Natural killer cell treated with Interleukin-12 subunit alpha and Interleukin-12 subunit beta and Interleukin-15 and Interleukin-18, amount 100 ng/mL, for 72 hours (primary cell): ENCODE measurements at regions not wholly inside any gene's neighbourhood (a gene's known extent, or its start where the extent isn't known, plus 50 kb on each side); places are given as distances from the start of the nearest gene placed in this dataset.

Source experiments
- ATAC-seq, 2 donors: fragments of 150-1000 bp; cut with Tn5 transposase in 1 of 2; sonication (Bioruptor Pico), chemical (Tn5 transposase) in 1 of 2; 2 replicates each; pipeline ENCODE4 v1.10.0; 2021
- DNase-seq: peaks from one replicate; pipeline ENCODE4 v3.0.0; 2022; ENCODE audit warnings: low spot score
- H3K27ac Mint-ChIP-seq, 2 donors: 1 replicate in 1 of 2; 2 replicates in 1 of 2; pipeline ENCODE4 v1.8.0; 2022; ENCODE audit warnings: mixed read lengths in 2 of 2, mild to moderate bottlenecking in 1 of 2, moderate library complexity in 1 of 2
- H3K27me3 Mint-ChIP-seq, 2 donors: 1 replicate in 1 of 2; 2 replicates in 1 of 2; pipeline ENCODE4 v1.8.0; 2022; ENCODE audit warnings: mixed read lengths in 2 of 2
- H3K36me3 Mint-ChIP-seq: one replicate; pipeline ENCODE4 v1.8.0; 2022; ENCODE audit warnings: mixed read lengths
- H3K4me1 Mint-ChIP-seq, 2 donors: 1 replicate in 1 of 2; 2 replicates in 1 of 2; pipeline ENCODE4 v1.8.0; 2022; ENCODE audit warnings: low read depth in 2 of 2, mixed read lengths in 2 of 2, mild to moderate bottlenecking in 1 of 2
- H3K4me3 Mint-ChIP-seq: one replicate; pipeline ENCODE4 v1.8.0; 2022; ENCODE audit warnings: mixed read lengths
- H3K9me3 Mint-ChIP-seq: 2 replicates; pipeline ENCODE4 v1.8.0; 2022; ENCODE audit warnings: mixed read lengths

GRCh38 chr5:92566113-92566786, 1014.8 kb downstream of the NR2F1-AS1 start:
- no peaks in the 10 kb centered on the region for H3K27me3 Mint-ChIP-seq
- H3K4me1 Mint-ChIP-seq = no peaks in the 10 kb centered on the region
- H3K27ac Mint-ChIP-seq = no peak overlapping the region
- DNase-seq (no peak), ATAC-seq (no peak)
- no peaks in the 10 kb centered on the region for H3K36me3 Mint-ChIP-seq
- no peaks in the 10 kb centered on the region for H3K9me3 Mint-ChIP-seq
- no peak overlapping the region for H3K4me3 Mint-ChIP-seq

- Mint-ChIP-seq H3K27me3 (no peaks in the 10 kb centered on the region), H3K36me3 (no peaks in the 10 kb centered on the region), H3K4me3 (no peak overlapping the region), H3K4me1 (no peaks in the 10 kb centered on the region), H3K9me3 (no peaks in the 10 kb centered on the region), H3K27ac (no peak overlapping the region)
- ATAC-seq = no peak
- no peak for DNase-seq
Observed at GRCh38 chr5:92565673-92566072, 1015.3 kb downstream of the NR2F1-AS1 start.

- DNase-seq (no peak), ATAC-seq (no peak)
- H3K4me1 Mint-ChIP-seq = no peaks in the 10 kb centered on the region
- H3K36me3 Mint-ChIP-seq = no peaks in the 10 kb centered on the region
- H3K4me3 Mint-ChIP-seq = no peak overlapping the region
- no peak overlapping the region for H3K27ac Mint-ChIP-seq
- peaks cover 6% of the 10 kb centered on the region for H3K9me3 Mint-ChIP-seq
- no peaks in the 10 kb centered on the region for H3K27me3 Mint-ChIP-seq
Observed at GRCh38 chr5:92562065-92562464, 1019.0 kb downstream of the NR2F1-AS1 start.

- no peak overlapping the region for H3K27ac Mint-ChIP-seq
- no peaks in the 10 kb centered on the region for H3K36me3 Mint-ChIP-seq
- no peak overlapping the region for H3K4me3 Mint-ChIP-seq
- no peaks in the 10 kb centered on the region for H3K4me1 Mint-ChIP-seq
- DNase-seq = no peak
- H3K27me3 Mint-ChIP-seq = no peaks in the 10 kb centered on the region
- peaks cover 9% of the 10 kb centered on the region for H3K9me3 Mint-ChIP-seq
- ATAC-seq = no peak
Observed at GRCh38 chr5:92561411-92561959, 1019.5 kb downstream of the NR2F1-AS1 start.

GRCh38 chr5:92560698-92561401, 1020.2 kb downstream of the NR2F1-AS1 start:
- Mint-ChIP-seq H3K4me3 (no peak overlapping the region), H3K27me3 (no peaks in the 10 kb centered on the region), H3K9me3 (peaks cover 9% of the 10 kb centered on the region), H3K27ac (no peak overlapping the region), H3K4me1 (no peaks in the 10 kb centered on the region), H3K36me3 (no peaks in the 10 kb centered on the region)
- DNase-seq = no peak
- ATAC-seq = no peak

GRCh38 chr5:92559781-92560180, 1021.2 kb downstream of the NR2F1-AS1 start:
- DNase-seq = no peak
- H3K4me3 Mint-ChIP-seq = no peak overlapping the region
- peaks cover 9% of the 10 kb centered on the region for H3K9me3 Mint-ChIP-seq
- no peaks in the 10 kb centered on the region for H3K27me3 Mint-ChIP-seq
- no peaks in the 10 kb centered on the region for H3K4me1 Mint-ChIP-seq
- H3K36me3 Mint-ChIP-seq = no peaks in the 10 kb centered on the region
- H3K27ac Mint-ChIP-seq = no peak overlapping the region
- no peak for ATAC-seq

- Mint-ChIP-seq H3K27me3 (no peaks in the 10 kb centered on the region), H3K36me3 (no peaks in the 10 kb centered on the region), H3K9me3 (peaks cover 9% of the 10 kb centered on the region), H3K4me3 (no peak overlapping the region), H3K4me1 (no peaks in the 10 kb centered on the region), H3K27ac (no peak overlapping the region)
- ATAC-seq (no peak), DNase-seq (no peak)
Observed at GRCh38 chr5:92559331-92559730, 1021.7 kb downstream of the NR2F1-AS1 start.

- H3K36me3 Mint-ChIP-seq = no peaks in the 10 kb centered on the region
Observed at GRCh38 chr5:92556747-92557146, 1024.3 kb downstream of the NR2F1-AS1 start.

GRCh38 chr5:92554447-92555085, 1026.5 kb downstream of the NR2F1-AS1 start:
- DNase-seq (no peak), ATAC-seq (no peak)
- no peak overlapping the region for H3K4me3 Mint-ChIP-seq
- H3K4me1 Mint-ChIP-seq = no peaks in the 10 kb centered on the region
- H3K27ac Mint-ChIP-seq = no peak overlapping the region
- no peaks in the 10 kb centered on the region for H3K36me3 Mint-ChIP-seq
- no peaks in the 10 kb centered on the region for H3K27me3 Mint-ChIP-seq
- peaks cover 12% of the 10 kb centered on the region for H3K9me3 Mint-ChIP-seq

More at GRCh38 chr5:92556747-92557146, 1024.3 kb downstream of the NR2F1-AS1 start:
- Mint-ChIP-seq H3K27me3 (no peaks in the 10 kb centered on the region), H3K4me1 (no peaks in the 10 kb centered on the region), H3K27ac (no peak overlapping the region), H3K4me3 (no peak overlapping the region), H3K9me3 (peaks cover 12% of the 10 kb centered on the region)
- DNase-seq (no peak), ATAC-seq (no peak)

- no peak overlapping the region for H3K4me3 Mint-ChIP-seq
- no peaks in the 10 kb centered on the region for H3K36me3 Mint-ChIP-seq
- H3K27me3 Mint-ChIP-seq = no peaks in the 10 kb centered on the region
- H3K9me3 Mint-ChIP-seq = peaks cover 15% of the 10 kb centered on the region
- no peak for ATAC-seq
- H3K27ac Mint-ChIP-seq = no peak overlapping the region
- no peak for DNase-seq
- no peaks in the 10 kb centered on the region for H3K4me1 Mint-ChIP-seq
Observed at GRCh38 chr5:92553326-92553725, 1027.7 kb downstream of the NR2F1-AS1 start.

GRCh38 chr5:92552206-92553160, 1028.5 kb downstream of the NR2F1-AS1 start:
- DNase-seq (no peak), ATAC-seq (no peak)
- Mint-ChIP-seq H3K27ac (no peak overlapping the region), H3K36me3 (no peaks in the 10 kb centered on the region), H3K4me1 (no peaks in the 10 kb centered on the region), H3K27me3 (no peaks in the 10 kb centered on the region), H3K4me3 (no peak overlapping the region), H3K9me3 (peaks cover 12% of the 10 kb centered on the region)

GRCh38 chr5:92548346-92548745, 1032.7 kb downstream of the NR2F1-AS1 start:
- Mint-ChIP-seq H3K27me3 (no peaks in the 10 kb centered on the region), H3K36me3 (no peaks in the 10 kb centered on the region), H3K27ac (no peak overlapping the region), H3K4me3 (no peak overlapping the region), H3K4me1 (no peaks in the 10 kb centered on the region), H3K9me3 (peaks cover 9% of the 10 kb centered on the region)
- DNase-seq (no peak), ATAC-seq (no peak)

- H3K4me3 Mint-ChIP-seq = no peak overlapping the region
- H3K36me3 Mint-ChIP-seq = no peaks in the 10 kb centered on the region
Observed at GRCh38 chr5:92544596-92544995, 1036.4 kb downstream of the NR2F1-AS1 start.

More at GRCh38 chr5:92544596-92544995, 1036.4 kb downstream of the NR2F1-AS1 start:
- H3K27me3 Mint-ChIP-seq = no peaks in the 10 kb centered on the region
- H3K4me1 Mint-ChIP-seq = no peaks in the 10 kb centered on the region
- no peak for DNase-seq
- ATAC-seq = no peak
- peaks cover 6% of the 10 kb centered on the region for H3K9me3 Mint-ChIP-seq
- H3K27ac Mint-ChIP-seq = no peak overlapping the region
